ENCODE measurements at regions not wholly inside any gene's neighbourhood (a gene's known extent, or its start where the extent isn't known, plus 50 kb on each side); places are given as distances from the start of the nearest gene placed in this dataset.

DNA sequence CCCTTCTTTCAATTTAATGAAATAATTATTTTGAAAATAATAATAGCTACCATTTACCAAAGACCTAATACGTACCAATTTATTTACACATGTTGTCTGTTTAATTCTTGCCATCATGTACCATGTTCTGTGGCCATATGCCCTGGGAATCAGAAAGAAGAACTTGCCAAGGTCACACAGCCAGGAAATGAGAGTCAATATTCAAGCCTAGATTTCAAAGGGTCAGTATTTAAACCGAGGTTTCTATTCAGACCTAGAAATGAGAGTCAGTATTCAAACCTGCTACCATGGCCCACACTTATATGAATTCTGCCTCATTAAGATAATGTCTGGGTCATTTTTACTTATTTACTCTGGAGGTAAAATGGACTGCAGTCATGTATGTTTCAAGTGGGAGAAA is 103.6 kb upstream of the TBL1XR1 start:
- DNase-seq (ENCODE audit: low read depth in 2 of 2): no peak

DNA sequence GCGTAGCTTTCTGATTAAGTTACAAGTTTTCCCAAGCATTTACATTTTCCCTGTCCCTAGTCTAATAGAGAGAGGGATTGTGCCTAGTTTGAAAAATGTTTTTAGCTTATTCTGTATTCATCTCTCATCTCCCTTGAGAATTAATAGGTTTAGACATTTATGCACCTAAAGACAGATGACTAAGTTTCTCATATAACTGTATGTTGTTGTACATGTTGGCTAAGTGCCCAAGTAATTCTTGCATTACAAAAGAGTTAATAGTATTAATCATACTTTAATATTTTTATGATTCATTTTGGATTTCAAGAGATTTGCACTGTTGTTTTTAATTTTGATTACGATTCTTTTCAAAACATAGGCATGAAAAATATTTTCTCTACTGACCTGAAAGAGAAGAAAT is 109.0 kb upstream of the TBL1XR1 start:
- no peak for DNase-seq (ENCODE audit: low read depth in 2 of 2)

DNA sequence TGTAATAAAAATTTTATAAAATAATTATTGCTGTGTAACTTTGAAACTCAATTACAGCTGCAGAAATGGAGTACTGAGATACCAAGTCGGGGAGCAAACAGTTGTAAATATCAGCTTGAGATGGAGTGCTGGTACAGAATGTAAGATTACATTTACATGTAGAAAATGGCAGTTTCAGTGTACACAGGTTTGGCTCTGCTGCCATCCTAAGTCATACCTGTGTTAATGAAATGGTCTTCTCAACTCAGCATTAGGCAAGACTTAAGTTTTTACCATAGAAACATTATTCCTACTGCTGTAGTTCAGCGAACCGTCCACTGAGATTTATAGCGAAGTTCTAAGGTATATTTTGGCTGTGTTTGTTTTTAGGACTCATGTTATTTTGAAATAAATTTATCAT is 110.1 kb upstream of the TBL1XR1 start:
- DNase-seq (ENCODE audit: low read depth in 2 of 2): no peak

DNA sequence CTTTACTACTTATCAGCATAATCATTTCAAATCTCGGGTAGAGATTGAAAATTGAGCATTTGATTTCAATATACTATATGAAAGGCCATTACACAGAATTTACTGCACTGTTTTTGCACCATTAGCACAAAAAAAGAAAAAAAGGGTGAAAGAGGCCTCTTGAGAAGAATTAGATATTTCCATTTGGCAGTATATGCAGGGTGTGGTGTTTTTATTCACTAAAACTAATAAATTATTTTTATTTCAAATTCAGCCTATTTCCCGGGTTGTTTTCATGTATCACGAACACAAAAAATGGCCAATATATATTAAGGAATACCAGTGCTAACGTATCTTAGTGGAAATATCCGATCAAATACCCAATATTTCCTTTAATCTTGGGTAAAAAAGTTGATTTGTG is 110.5 kb upstream of the TBL1XR1 start:
- DNase-seq (ENCODE audit: low read depth in 2 of 2): no peak

DNA sequence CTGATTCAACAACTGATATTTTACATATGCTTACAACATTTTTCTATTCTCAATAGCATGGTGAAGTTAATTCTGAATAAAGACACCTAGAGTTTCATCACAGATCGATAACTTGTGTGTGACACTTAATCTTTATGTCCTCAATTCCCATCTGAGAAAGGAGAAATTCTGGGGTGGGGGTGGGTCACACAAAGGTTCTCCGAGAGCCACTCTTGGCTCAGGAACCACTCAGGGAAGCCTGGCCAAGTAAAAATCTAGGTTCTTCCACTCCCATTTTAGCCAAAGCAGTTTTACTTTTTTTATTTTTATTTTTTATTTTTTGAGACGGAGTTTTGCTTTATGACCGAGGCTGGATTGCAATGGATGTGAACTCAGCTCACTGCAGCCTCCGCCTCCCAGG is 111.0 kb upstream of the TBL1XR1 start:
- no peak for DNase-seq (ENCODE audit: low read depth in 2 of 2)

DNA sequence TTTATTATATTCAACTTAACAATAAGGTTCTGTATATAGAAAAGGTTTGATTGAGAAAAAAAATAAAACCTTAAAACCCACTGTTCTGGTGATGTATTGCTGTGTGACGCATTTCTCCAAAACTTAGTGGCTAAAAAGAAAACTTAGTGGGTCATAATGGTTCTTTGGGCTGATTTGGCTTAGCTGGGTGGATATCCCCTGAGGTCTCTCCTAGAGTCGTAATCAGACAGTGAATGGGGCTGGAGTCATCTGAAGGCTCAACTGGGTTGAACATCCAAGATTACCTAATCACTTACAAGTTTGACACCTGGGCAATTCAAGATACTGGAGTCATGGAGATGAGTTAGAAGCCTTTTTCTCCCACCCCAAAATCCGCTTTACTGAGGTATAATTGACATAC is 111.6 kb upstream of the TBL1XR1 start:
- DNase-seq (ENCODE audit: low read depth in 2 of 2): no peak

DNA sequence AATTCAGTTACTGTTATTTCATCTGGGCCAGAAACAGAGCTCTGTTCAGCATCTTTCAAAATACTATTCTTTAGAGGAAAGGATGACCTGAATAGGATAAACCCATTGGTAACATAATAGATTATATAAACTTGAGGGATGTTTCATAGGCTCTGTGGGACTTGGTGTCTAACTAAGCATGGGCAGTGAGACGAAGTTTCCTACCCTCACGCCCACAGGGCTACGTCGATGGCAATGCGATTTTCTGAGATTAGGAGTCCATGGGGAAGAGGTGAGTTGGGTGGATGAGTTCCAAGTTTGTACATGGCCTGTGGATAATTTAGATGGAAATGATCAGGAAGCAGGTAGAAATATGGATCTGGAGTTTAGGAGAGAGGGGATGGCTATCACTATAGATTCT is 115.2 kb upstream of the TBL1XR1 start:
- DNase-seq (ENCODE audit: low read depth in 2 of 2): no peak

DNA sequence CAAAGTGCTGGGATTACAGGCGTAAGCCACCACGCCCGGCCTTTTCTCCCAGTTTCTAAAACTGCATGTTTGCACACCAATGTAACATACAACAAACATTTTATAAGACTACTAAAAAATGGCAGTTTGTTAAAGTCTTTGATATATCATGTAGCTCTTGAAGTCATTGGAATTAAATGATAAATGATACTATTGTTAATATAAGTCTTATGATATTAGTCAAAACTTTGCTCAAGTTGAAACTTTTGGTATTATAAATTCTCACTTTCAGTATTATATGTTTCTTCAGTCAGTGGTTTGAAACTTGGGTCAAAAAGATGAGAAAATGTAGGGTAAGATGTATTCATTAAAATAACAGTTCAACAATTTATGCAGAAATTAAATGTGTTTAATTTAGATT is 117.6 kb upstream of the TBL1XR1 start:
- no peak for DNase-seq (ENCODE audit: low read depth in 2 of 2)

DNA sequence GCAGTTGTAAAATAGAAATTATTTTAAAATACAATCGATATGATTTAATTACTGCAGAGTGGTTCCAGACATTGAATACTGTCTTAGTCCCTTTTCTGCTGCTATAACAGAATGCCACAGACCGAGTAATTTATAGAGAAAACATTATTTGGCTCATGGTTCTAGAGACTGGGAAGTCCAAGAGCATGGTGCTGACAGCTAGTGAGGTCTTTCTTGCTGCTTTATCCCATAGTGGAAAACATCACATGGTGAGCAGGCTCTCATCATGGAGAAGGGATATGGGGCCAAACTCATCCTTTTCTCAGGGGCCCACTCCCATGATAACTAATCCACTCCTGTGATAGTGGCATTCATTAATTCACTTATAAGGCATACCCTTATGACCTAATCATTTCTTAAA is 120.0 kb upstream of the TBL1XR1 start:
- DNase-seq (ENCODE audit: low read depth in 2 of 2): no peak

DNA sequence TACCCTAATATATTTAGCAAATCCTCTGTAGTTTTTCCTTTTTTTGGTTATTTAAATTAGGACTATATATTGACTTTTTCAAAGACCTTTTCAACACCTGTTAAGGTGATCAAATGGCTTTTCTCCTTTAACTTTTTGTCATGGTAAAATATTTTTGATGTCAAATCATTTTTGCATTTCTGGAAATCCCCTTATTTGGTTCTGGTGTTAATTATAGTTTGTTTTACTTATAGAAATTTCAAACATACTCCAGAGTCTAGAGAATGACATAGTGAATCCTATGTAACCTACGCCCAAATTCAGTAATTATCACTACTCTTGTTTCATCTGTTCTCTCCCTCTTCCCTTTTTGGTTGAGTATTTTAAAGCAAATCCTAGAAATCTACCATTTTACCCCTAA is 121.3 kb upstream of the TBL1XR1 start:
- DNase-seq (ENCODE audit: low read depth in 2 of 2): no peak

DNA sequence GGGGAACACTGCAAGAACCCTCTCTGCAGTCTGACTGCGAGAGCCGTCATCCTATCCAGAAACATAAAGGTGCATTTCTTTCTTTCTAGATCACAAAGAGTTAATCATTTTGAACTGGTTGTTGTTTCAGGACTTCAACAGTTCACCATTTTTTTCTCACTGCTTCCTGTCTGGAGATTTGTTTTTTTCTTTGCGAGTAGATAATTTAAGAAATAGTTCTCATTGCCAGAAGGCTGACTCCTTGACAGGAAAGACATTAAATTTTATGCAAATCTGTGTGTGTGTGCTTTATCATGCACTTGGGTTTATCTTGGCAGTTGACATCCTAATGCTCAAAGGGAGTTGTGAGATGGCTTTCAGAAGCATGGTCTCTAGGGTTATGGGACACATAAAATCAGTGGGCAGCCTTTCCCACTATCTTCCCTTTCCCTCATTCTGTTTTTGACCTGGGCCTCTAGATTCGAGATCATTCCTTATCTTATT is 123.5 kb upstream of the TBL1XR1 start:
- DNase-seq (ENCODE audit: low read depth in 2 of 2): no peak

DNA sequence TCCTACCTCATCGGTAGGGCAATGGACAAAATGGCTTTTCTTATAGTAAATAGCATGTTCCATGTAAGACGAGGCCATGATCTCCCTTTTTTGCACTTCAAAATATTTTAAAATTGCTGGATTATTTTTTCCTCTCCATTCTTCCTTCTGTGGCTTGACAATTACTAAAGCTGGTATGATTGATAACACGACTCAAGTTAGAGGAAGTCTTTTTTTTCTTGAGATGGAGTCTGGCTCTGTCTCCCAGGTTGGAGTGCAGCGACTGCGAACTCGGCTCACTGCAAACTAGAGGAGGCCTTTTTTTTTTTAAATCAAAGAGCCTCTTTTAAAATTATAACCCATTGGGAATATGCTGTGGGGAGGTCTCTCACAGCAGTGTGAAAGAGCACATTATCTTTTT is 124.5 kb upstream of the TBL1XR1 start:
- DNase-seq (ENCODE audit: low read depth in 2 of 2): no peak

DNA sequence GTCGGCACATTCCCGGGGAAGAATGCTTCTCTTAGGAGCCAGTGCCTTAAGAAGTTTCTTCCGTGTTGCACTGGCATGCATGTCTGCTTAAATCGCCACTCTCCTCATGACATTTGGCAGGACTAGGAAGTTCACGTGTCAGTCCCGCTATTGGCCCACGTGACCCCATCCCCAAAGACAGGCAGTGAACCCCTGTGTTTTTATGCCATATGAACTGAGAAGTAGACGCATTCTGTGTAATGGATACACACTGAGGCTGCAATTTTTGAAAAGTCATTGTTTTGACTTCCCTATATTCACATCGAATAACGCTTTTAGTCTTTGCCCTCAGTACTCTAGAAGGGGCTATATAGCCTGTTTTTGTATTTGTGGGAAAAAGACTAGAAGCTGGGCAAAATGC is 125.6 kb upstream of the TBL1XR1 start:
- DNase-seq (ENCODE audit: low read depth in 2 of 2): no peak

DNA sequence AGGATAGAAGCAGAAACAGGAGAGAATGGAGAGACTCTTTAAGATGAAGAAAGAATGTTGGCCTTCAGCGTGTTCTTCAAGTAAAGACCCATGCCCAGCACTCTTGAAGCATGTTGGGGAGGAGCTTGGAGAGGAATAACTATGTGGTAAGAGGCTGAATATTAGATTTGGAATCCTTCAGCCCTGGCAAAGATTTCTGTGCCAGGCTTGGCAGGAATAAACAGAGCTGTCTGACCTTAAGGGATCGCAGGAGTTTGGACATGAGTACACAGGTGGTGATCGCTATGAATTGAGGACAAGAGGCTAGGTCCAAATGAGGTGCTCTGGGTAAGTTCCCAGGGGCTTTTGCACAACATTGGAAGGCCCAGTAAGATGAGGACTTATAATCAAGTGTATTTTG is 132.6 kb upstream of the TBL1XR1 start:
- DNase-seq (ENCODE audit: low read depth in 2 of 2): no peak

DNA sequence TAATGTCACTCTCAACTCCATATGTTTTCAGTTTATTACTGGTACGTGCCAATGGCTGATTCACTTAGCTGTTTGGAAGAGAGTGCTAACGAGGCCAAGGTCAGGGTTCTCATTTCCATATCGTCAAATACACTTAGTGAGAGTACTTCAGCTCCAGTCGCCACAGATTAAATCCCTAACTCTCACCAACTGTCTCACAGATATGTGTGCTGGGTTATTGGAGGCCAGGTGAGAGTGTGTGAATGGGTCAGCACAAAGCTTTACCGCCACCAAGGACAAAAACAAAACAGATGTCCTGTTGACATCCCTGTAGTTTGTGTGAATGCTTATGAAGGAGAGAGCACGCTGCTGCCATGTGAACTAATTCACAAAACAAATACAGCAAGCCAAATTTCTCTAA is 133.5 kb upstream of the TBL1XR1 start:
- DNase-seq (ENCODE audit: low read depth in 2 of 2): no peak

DNA sequence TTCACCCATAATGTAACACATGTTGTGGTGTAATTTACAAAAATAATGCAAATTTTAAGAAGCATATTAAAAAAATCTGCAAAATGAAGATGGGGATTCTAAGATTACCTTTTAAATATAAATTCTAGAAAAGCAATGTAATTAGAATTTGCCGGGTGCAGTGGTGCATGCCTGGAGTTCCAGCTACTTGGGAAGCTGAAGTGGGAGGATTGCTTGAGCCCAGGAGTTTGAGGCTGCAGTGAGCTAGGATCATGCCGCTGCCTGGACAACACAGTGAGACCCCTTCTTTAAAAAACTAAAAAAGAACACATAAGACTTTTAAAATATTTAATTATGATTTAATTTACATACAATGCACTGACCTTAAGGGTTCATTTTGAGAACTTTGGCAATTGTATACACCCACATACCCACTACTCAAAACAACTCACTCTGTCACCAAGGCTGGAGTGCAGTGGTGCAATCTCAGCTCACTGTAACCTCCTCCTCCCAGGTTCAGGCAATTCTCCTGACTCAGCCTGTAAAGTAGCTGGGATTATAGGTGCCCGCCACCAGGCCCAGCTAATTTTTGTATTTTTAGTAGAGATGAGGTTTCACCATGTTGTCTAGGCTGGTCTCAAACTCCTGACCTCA is 134.0 kb upstream of the TBL1XR1 start:
- no peak for DNase-seq (ENCODE audit: low read depth in 2 of 2)

DNA sequence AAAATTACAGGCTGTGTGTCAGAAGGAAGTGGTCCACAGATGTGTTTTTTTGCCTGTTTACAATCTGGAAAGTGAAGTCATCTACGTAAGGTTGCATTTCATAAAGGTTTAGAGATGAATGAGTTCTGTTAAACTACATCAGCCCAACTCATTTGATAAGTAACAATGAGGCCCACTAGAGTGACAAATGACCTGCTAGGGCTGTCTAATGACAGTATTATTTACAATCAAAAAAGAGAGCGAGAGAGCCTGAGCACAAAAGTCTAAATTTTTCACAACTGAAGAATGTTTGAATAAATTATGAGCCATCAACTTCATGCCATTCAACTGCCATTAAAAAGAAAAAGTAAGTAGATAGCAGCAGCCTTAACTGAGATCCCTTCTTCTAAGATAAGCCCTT is 135.7 kb upstream of the TBL1XR1 start:
- DNase-seq (ENCODE audit: low read depth in 2 of 2): no peak

DNA sequence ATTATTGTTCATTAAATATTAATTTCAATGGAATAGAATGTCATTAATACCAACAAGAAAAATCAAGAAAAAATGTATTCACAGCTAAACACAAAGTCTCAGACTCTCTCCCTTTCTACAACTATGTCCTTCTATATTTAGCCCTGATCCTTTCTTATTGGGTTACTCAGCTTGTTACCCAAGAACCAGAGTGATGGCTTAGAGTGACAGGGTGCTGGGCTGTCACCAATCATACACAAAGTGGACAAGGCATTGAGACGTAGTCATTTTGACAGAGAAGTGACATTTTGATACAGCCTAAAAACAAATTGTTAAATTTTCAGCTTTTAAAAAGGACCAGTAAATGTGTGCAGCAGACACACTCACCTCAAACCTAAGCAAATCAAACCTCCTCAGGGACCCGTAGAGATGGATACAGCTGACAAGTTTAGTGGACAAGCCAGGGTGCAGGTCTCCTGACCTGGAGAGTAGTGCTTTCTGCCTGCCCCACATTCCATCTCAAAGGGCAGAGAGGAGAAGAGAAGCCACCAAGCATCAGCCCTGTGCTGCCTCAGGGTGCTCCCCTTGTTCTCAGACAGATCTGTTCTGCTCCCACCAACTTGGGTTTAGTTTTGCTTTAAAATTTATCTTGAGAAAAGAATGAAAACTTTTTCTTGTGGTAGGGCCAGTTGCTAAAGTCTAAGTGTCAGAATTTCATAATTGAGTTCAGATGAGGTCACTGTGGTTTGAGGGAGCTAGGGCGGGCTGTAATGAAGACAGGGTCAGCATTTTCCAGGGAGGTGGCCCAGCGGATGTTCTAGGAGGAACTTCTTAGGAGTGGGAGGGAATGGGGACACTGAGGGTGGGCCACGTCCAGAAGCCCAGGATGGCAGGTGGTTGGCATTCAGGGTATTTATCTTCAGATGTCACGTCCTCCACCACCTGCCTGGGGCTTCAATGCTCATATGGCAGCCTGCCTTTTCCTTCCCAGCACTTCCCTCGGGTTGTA is 136.5 kb upstream of the TBL1XR1 start:
- DNase-seq (ENCODE audit: low read depth in 2 of 2): no peak

DNA sequence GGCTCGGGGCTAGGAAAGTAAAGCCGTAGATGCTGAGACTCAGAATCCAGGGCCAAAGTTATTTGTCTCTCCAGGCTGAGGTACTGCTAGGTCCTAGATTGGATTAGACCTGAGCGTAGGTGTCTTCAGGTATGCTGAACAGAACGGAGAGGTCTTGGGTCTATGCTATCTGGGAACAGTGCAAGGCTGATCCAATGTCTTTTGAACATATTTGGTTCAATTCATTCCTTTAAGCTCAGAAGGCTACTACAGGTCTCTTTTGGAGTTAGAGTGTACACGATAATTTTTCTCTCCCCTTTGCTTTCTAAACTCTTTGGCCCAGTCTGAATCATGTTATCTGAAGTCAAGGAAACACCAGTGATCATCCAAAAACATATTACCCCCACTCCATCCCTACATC is 137.5 kb upstream of the TBL1XR1 start:
- DNase-seq (ENCODE audit: low read depth in 2 of 2): no peak

DNA sequence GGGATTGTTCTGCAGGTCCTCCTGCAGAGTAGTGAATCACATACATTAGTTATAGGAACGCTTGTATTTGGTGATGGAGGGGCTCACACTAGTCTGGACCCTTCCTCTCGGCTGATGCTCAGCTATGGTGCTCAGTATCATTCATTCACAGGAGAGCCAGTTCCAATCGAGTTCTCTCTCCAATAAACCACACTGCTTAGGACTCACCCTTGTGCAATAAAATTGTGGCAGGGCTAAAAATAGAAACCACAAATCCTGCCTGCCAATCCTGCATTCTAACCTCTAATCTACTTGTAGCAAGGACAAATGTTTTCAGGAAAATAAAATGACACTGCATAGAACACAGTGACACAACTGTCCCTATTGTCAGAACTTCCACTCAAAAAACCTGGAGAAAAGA is 138.4 kb upstream of the TBL1XR1 start:
- DNase-seq (ENCODE audit: low read depth in 2 of 2): no peak

DNA sequence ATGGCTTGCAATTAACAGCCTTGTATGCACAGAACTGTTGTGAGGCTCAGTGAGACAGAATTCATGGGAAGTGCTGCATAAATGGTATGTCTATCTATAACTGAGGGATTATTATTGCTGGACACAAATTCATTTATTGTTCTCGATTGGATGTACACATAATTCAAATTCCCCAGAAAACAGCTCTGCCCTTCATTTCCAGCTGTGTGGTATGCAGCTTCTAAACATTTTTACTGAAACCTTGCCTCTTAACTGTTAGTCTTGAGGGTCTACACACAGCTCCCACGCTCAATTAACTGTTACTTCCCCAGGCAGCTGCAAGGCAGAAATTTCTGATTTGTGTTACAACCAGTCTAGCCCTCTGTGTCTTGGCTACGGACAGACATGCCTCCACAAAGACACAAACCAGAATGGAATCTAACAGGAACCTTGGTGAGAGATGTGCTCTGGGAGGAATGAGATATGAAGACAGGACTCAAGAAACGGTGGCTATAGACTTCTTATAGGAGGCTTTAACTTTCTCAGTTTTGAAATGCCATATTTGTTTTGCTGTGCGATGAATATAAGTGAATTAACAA is 139.7 kb upstream of the TBL1XR1 start:
- no peak for DNase-seq (ENCODE audit: low read depth in 2 of 2)

DNA sequence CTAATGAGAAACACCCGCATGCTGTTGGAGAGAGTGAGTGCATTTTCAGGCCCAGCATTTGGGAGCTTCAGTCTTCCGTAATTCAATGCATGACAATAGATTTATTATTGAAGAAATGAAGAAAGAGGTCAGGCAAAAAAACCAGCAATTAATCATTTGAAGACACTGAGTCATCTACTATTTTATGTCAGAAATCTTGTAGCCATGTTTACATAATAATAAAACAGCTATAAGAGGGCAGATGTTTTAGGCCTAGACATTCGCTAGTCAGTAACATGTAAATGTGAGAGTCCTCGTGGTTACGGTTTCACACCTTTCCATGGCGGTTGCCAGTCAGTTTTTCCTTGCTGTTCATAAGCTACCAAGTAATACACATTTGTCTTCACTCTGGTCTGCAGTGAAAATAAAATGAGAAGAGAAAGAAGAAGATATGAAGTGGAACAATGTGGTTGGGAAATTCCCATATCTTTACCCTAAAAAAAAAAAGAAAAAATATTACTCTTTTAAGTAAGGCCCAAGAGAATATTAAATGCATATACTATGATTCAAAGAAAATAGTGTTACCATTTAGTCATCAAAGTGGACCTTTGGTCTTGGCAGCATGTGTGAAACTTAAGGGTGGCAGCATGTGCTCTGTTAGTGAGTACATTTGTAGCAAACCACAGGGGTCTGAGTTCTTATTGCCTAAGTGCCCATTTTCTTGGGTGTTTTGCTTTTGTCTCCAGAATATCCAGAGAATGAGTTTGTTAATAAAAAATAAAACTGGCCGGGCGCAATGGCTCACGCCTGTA is 140.5 kb upstream of the TBL1XR1 start:
- DNase-seq (ENCODE audit: low read depth in 2 of 2): peak; percentile 50 to 57

All from stimulated activated CD8-positive, alpha-beta memory T cell treated with anti-CD3 and anti-CD28 coated beads, Interleukin-2, amount 100 ng/mL, for 48 hours (primary cell).